IMR-90 (cell line): ENCODE measurements at regions not wholly inside any gene's neighbourhood (a gene's known extent, or its start where the extent isn't known, plus 50 kb on each side); places are given as distances from the start of the nearest gene placed in this dataset.

Source experiments
- ATAC-seq: fragments of 200-7000 bp; cut with Tn5 transposase; 2 replicates; pipeline ENCODE4 v1.9.1; 2020; ENCODE audit warnings: low read depth, mild to moderate bottlenecking, moderate library complexity
- BruUV-seq: library from RNA; stranded (reverse); fragments of 400-500 nt; replicated peaks from 2 replicates; lab custom pipeline; 2021; lab: Mats Ljungman, UMichigan
- CTCF ChIA-PET: fragments of 300-600 bp; formaldehyde crosslinking; extraction: SDS; loops from one replicate; lab custom pipeline; 2021; ENCODE audit warnings: antibody characterized with exemption; lab: Yijun Ruan, JAX
- POLR2A ChIA-PET: fragments of 300-600 bp; sonication (Branson Sonifier 250); formaldehyde crosslinking; loops from one replicate; lab custom pipeline; 2022; ENCODE audit warnings: antibody characterized with exemption; ENCODE audit not compliant: unreplicated experiment; lab: Charles Lee
- DNase-seq: peaks from one replicate; pipeline ENCODE4 v3.0.0; 2013
- H2AFZ ChIP-seq: replicated peaks from 2 replicates; pipeline ENCODE3; 2013; ENCODE audit warnings: low read length, mild to moderate bottlenecking; ENCODE audit not compliant: poor library complexity
- H2AK5ac ChIP-seq: 2 replicates; pipeline ENCODE4 v1.6.1; 2013; ENCODE audit warnings: low read depth, low read length, inconsistent platforms
- H2AK9ac ChIP-seq: replicated peaks from 2 replicates; pipeline ENCODE3; 2013; ENCODE audit warnings: mild to moderate bottlenecking, low read depth, low read length, moderate library complexity; ENCODE audit not compliant: poor library complexity
- H2BK120ac ChIP-seq: 2 replicates; pipeline ENCODE4 v1.6.1; 2013; ENCODE audit warnings: low read depth, low read length, inconsistent platforms
- H2BK15ac ChIP-seq: 3 replicates; pipeline ENCODE4 v1.6.1; 2013; ENCODE audit warnings: low read depth, low read length, inconsistent platforms
- H2BK20ac ChIP-seq: 2 replicates; pipeline ENCODE4 v1.6.1; 2013; ENCODE audit warnings: low read depth, mild to moderate bottlenecking, inconsistent platforms, low read length, moderate library complexity
- H2BK5ac ChIP-seq: 2 replicates; pipeline ENCODE4 v1.6.1; 2013; ENCODE audit warnings: mild to moderate bottlenecking, low read depth, low read length, inconsistent platforms; ENCODE audit not compliant: poor library complexity, severe bottlenecking
- H3K14ac ChIP-seq: replicated peaks from 2 replicates; pipeline ENCODE4 v1.6.1; 2013; ENCODE audit warnings: low read depth, low read length, inconsistent platforms
- H3K18ac ChIP-seq: 2 replicates; pipeline ENCODE4 v1.6.1; 2013; ENCODE audit warnings: low read depth, low read length, control low read depth
- H3K23ac ChIP-seq: 2 replicates; pipeline ENCODE4 v1.6.1; 2013; ENCODE audit warnings: low read depth, low read length, inconsistent platforms
- H3K27ac ChIP-seq: 2 replicates; pipeline ENCODE4 v1.5.1; 2013; ENCODE audit warnings: mild to moderate bottlenecking, control low read depth, low read length; ENCODE audit not compliant: insufficient read depth
- H3K27me3 ChIP-seq: 2 replicates; pipeline ENCODE4 v1.6.1; 2013; ENCODE audit warnings: low read length; ENCODE audit not compliant: control insufficient read depth, insufficient read depth
- H3K36me3 ChIP-seq: 2 replicates; pipeline ENCODE4 v1.6.1; 2013; ENCODE audit warnings: low read length, mixed read lengths; ENCODE audit not compliant: control insufficient read depth, insufficient read depth
- H3K4ac ChIP-seq: 2 replicates; pipeline ENCODE4 v1.6.1; 2013; ENCODE audit warnings: low read depth, low read length, inconsistent platforms
- H3K4me1 ChIP-seq: 2 replicates; pipeline ENCODE4 v1.6.1; 2013; ENCODE audit warnings: low read length, mixed read lengths; ENCODE audit not compliant: control insufficient read depth, insufficient read depth
- H3K4me2 ChIP-seq: 2 replicates; pipeline ENCODE4 v1.6.1; 2013; ENCODE audit warnings: low read depth, mild to moderate bottlenecking, control low read depth, low read length, moderate library complexity
- H3K4me3 ChIP-seq: 2 replicates; pipeline ENCODE4 v1.5.1; 2013; ENCODE audit warnings: low read depth, mild to moderate bottlenecking, control low read depth, low read length, moderate library complexity; ENCODE audit not compliant: insufficient read depth
- H3K56ac ChIP-seq: 2 replicates; pipeline ENCODE4 v1.6.1; 2013; ENCODE audit warnings: low read length, inconsistent platforms; ENCODE audit not compliant: insufficient read depth; ENCODE audit errors: extremely low read depth
- H3K79me1 ChIP-seq, 2 experiments: 2 replicates each; pipeline ENCODE4 v1.6.1; 2013; ENCODE audit warnings: low read length in 2 of 2, inconsistent platforms in 1 of 2, low read depth in 1 of 2
- H3K9ac ChIP-seq: 2 replicates; pipeline ENCODE4 v1.6.1; 2013; ENCODE audit warnings: low read depth, low read length, control low read depth
- H3K9me1 ChIP-seq: 2 replicates; pipeline ENCODE4 v1.6.1; 2013; ENCODE audit warnings: low read length, inconsistent platforms; ENCODE audit not compliant: insufficient read depth
- H3K9me3 ChIP-seq: 2 replicates; pipeline ENCODE4 v1.6.1; 2013; ENCODE audit warnings: low read length; ENCODE audit not compliant: control insufficient read depth, insufficient read depth
- H4K20me1 ChIP-seq: 2 replicates; pipeline ENCODE4 v1.6.1; 2013; ENCODE audit warnings: low read length, inconsistent platforms; ENCODE audit not compliant: insufficient read depth
- H4K5ac ChIP-seq: 2 replicates; pipeline ENCODE4 v1.6.1; 2013; ENCODE audit warnings: mild to moderate bottlenecking, low read depth, low read length, control low read depth
- H4K8ac ChIP-seq, 2 experiments: 2 replicates each; pipeline ENCODE4 v1.6.1; 2013; ENCODE audit warnings: low read depth in 2 of 2, low read length in 2 of 2, control low read depth in 1 of 2, inconsistent platforms in 1 of 2
- H4K91ac ChIP-seq: 2 replicates; pipeline ENCODE4 v1.6.1; 2013; ENCODE audit warnings: low read depth, low read length, inconsistent platforms; ENCODE audit not compliant: insufficient read depth
- BHLHE40 ChIP-seq: fragments of 150-350 bp; IDR thresholded peaks from 2 replicates; pipeline ENCODE4 v1.6.1; 2016; ENCODE audit warnings: mild to moderate bottlenecking, low read depth, low read length
- CEBPB ChIP-seq: IDR thresholded peaks from 2 replicates; pipeline ENCODE4 v1.6.1; 2012; ENCODE audit warnings: low read depth, low read length, improper control_type of control experiment
- CHD1 ChIP-seq: IDR thresholded peaks from 2 replicates; pipeline ENCODE4 v1.6.1; 2012; ENCODE audit warnings: low read depth, low read length, improper control_type of control experiment
- CTCF ChIP-seq: conservative IDR thresholded peaks from 2 replicates; pipeline ENCODE4 v1.5.1; 2012; ENCODE audit warnings: mild to moderate bottlenecking, low read depth, low read length, improper control_type of control experiment
- ELK1 ChIP-seq: fragments of 150-350 bp; IDR thresholded peaks from 2 replicates; pipeline ENCODE4 v1.6.1; 2016; ENCODE audit warnings: low read depth, mild to moderate bottlenecking, low read length, moderate library complexity, borderline replicate concordance
- MAFK ChIP-seq: IDR thresholded peaks from 2 replicates; pipeline ENCODE4 v1.6.1; 2012; ENCODE audit warnings: low read depth, low read length, improper control_type of control experiment
- MAZ ChIP-seq: IDR thresholded peaks from 2 replicates; pipeline ENCODE4 v1.6.1; 2012; ENCODE audit warnings: low read depth, mild to moderate bottlenecking, low read length, improper control_type of control experiment, moderate library complexity, borderline replicate concordance
- MXI1 ChIP-seq: IDR thresholded peaks from 2 replicates; pipeline ENCODE4 v1.6.1; 2012; ENCODE audit warnings: low read depth, mild to moderate bottlenecking, low read length, moderate library complexity, borderline replicate concordance
- NFE2L2 ChIP-seq: fragments of 150-350 bp; IDR thresholded peaks from 2 replicates; pipeline ENCODE4 v1.6.1; 2016; ENCODE audit warnings: low read depth, mild to moderate bottlenecking, low read length
- RAD21 ChIP-seq: IDR thresholded peaks from 2 replicates; pipeline ENCODE4 v1.6.1; 2012; ENCODE audit warnings: low read length, improper control_type of control experiment
- RCOR1 ChIP-seq: IDR thresholded peaks from 2 replicates; pipeline ENCODE4 v1.6.1; 2012; ENCODE audit warnings: mild to moderate bottlenecking, low read length, improper control_type of control experiment; ENCODE audit not compliant: insufficient replicate concordance
- RFX5 ChIP-seq: IDR thresholded peaks from 2 replicates; pipeline ENCODE4 v1.8.0; 2012; ENCODE audit warnings: low read depth, mild to moderate bottlenecking, low read length, moderate library complexity
- USF2 ChIP-seq: fragments of 150-350 bp; IDR thresholded peaks from 2 replicates; pipeline ENCODE4 v1.6.1; 2017; ENCODE audit warnings: mild to moderate bottlenecking, antibody characterized with exemption, low read length, low read depth
- WGBS, 2 experiments: methylation state at CpG; one replicate each; pipeline versions ENCODE4 v1.1.5 to v1.1.7; 2013; ENCODE audit warnings: missing lambda C conversion rate in 2 of 2; ENCODE audit not compliant: insufficient read length in 1 of 2; ENCODE audit errors: extremely low coverage in 2 of 2; 5-methylcytosine and 5-hydroxymethylcytosine counted together
- dilution Hi-C: fragments of 300-500 bp; cut with HindIII; formaldehyde crosslinking; loops from one replicate; pipeline ENCODE4 v1.14.3; 2018; ENCODE audit warnings: low sequenced_read_pairs; ENCODE audit not compliant: unreplicated experiment
- in situ Hi-C: fragments of 300-500 bp; cut with MboI; formaldehyde crosslinking; loops from 3 replicates; pipeline ENCODE4 v1.14.3; 2019; ENCODE audit warnings: low sequenced_read_pairs, inconsistent platforms, mixed read lengths
- intact Hi-C: fragments of 100-400 bp; cut with micrococcal nuclease; formaldehyde crosslinking; loops from 2 replicates; pipeline ENCODE4 v1.10.0; 2022

GRCh38 chr5:143575286-143575685, 171.8 kb upstream of the NR3C1 start:
- Histone ChIP-seq H3K14ac (no peak overlapping the region), H3K27ac (no peak overlapping the region), H3K9me1 (peaks cover 5% of the 10 kb centered on the region), H2BK15ac (peak overlapping the region; percentile 19; the same call in 1 of the 3 replicates), H3K9ac (no peak overlapping the region), H4K20me1 (no peaks in the 10 kb centered on the region), H4K8ac (no peak overlapping the region), H2BK5ac (no peak overlapping the region), H3K4me3 (no peak overlapping the region), H3K18ac (peak overlapping the region; percentile 29; the same call in 1 of the 2 replicates), H3K79me1 (no peaks in the 10 kb centered on the region), H2AK5ac (no peak overlapping the region), H2AK9ac (no peak overlapping the region), H3K56ac (no peak overlapping the region), H3K4me1 (0 out of 2 replicates have a peak, but pooled peaks cover 4% of the 10 kb centered on the region), H3K4me2 (no peak overlapping the region), H3K36me3 (no peaks in the 10 kb centered on the region), H4K91ac (no peak overlapping the region), H2AFZ (no peak overlapping the region), H3K27me3 (no peaks in the 10 kb centered on the region), H4K5ac (no peak overlapping the region), H2BK120ac (no peak overlapping the region), H3K9me3 (no peaks in the 10 kb centered on the region), H3K4ac (no peak overlapping the region), H2BK20ac (no peak overlapping the region), H3K23ac (no peak overlapping the region)
- no peak for TF ChIP-seq MAZ
- no peak for TF ChIP-seq CTCF
- TF ChIP-seq NFE2L2, result no peak
- no peak for TF ChIP-seq CHD1
- TF ChIP-seq BHLHE40, result no peak
- no peak for TF ChIP-seq RFX5
- TF ChIP-seq RCOR1, result no peak
- TF ChIP-seq RAD21, result no peak
- TF ChIP-seq MXI1, result no peak
- no peak for TF ChIP-seq MAFK
- no peak for TF ChIP-seq CEBPB
- no peak for TF ChIP-seq USF2
- TF ChIP-seq ELK1, result no peak
- no peak for ATAC-seq
- WGBS, 2 experiments, result 100% methylated on average over 1 of the region's 1 CpG; no CpG with 5 or more reads in 1 of the 2 experiments
- ChIA-PET POLR2A (no interaction called here), CTCF (interaction anchor here (0.6 kb wide), 1 partner anchor 69 kb away, joined by 3 read pairs; no protein-coding TSS in a partner anchor)
- BruUV-seq, result no TSS peak
- dilution Hi-C loops, result no loop called here
- in situ Hi-C loops, result no loop called here
- no peak for DNase-seq
- intact Hi-C loops, result no loop called here
